Gastrocnemius medialis (tissue), 4 donors: ENCODE measurements at regions not wholly inside any gene's neighbourhood (a gene's known extent, or its start where the extent isn't known, plus 50 kb on each side); places are given as distances from the start of the nearest gene placed in this dataset.
"Not testable (repeated sequence)": the region's sequence is repeated elsewhere in the genome, so short reads cannot be mapped to it uniquely, and the experiment has no call there.

Experiments used
- ATAC-seq, 2 donors: fragments of 150-250 bp; one replicate each; pipeline ENCODE4 v1.9.1; 2016
- DNase-seq, 2 donors: peaks; one replicate each; pipeline ENCODE4 v3.0.0-alpha.2; 2019
- H3K27ac ChIP-seq, 4 donors: fragments of 200-600 bp; sonication (generic); 1 replicate in 1 of 4; 2 replicates in 3 of 4; pipeline ENCODE4 v1.5.1; 2016 to 2018; ENCODE audit warnings: mild to moderate bottlenecking in 2 of 4, moderate library complexity in 1 of 4
- H3K27me3 ChIP-seq, 3 donors: fragments of 200-600 bp; sonication (generic) in 2 of 3; 1 replicate in 1 of 3; 2 replicates in 2 of 3; pipeline versions ENCODE4 v1.5.1 to v1.6.0; 2016 to 2019; ENCODE audit warnings: mild to moderate bottlenecking in 1 of 3, moderate library complexity in 1 of 3
- H3K36me3 ChIP-seq, 2 donors: fragments of 200-600 bp; sonication (generic) in 1 of 2; one replicate each; pipeline ENCODE4 v1.5.1; 2017 to 2018
- H3K4me1 ChIP-seq, 2 donors: fragments of 200-600 bp; sonication (generic) in 1 of 2; one replicate each; pipeline ENCODE4 v1.5.1; 2016 to 2017; ENCODE audit warnings: mild to moderate bottlenecking in 2 of 2
- H3K4me3 ChIP-seq, 4 donors: fragments of 200-600 bp; sonication (generic) in 3 of 4; 1 replicate in 1 of 4; 2 replicates in 3 of 4; pipeline ENCODE4 v1.5.1; 2016 to 2019; ENCODE audit warnings: mild to moderate bottlenecking in 2 of 4
- H3K9me3 ChIP-seq, 3 donors: fragments of 200-600 bp; sonication (generic) in 2 of 3; 1 replicate in 1 of 3; 2 replicates in 2 of 3; pipeline ENCODE4 v1.5.1; 2016 to 2019
- POLR2A ChIP-seq, 2 donors: fragments of 450-650 bp; IDR thresholded peaks; one replicate each; pipeline ENCODE4 v1.6.1; 2017; ENCODE audit warnings: antibody characterized with exemption in 2 of 2, mild to moderate bottlenecking in 2 of 2, moderate library complexity in 2 of 2
- in situ Hi-C, 4 donors: fragments of 200-750 bp; cut with MboI; loops; one replicate each; pipeline versions ENCODE4 v1.15.0 to v1.8.0; 2017; ENCODE audit warnings: low sequenced_read_pairs in 4 of 4
- intact Hi-C: fragments of 100-400 bp; cut with DNase I; formaldehyde crosslinking; loops from one replicate; pipeline ENCODE4 v1.15.1; 2023; ENCODE audit warnings: low total_unique reads
- TF ChIP-seq, protein P1 (sequence below), 5 experiments: fragments of 450-650 bp in 3 of 5; fragments of 200-600 bp in 2 of 5; sonication (generic) in 2 of 5; IDR thresholded peaks in 4 of 5; conservative IDR thresholded peaks in 1 of 5; 1 replicate in 4 of 5; 2 replicates in 1 of 5; pipeline ENCODE4 v1.5.1; 2016 to 2019; ENCODE audit warnings: antibody characterized with exemption in 5 of 5, mild to moderate bottlenecking in 3 of 5, moderate library complexity in 3 of 5

DNA sequence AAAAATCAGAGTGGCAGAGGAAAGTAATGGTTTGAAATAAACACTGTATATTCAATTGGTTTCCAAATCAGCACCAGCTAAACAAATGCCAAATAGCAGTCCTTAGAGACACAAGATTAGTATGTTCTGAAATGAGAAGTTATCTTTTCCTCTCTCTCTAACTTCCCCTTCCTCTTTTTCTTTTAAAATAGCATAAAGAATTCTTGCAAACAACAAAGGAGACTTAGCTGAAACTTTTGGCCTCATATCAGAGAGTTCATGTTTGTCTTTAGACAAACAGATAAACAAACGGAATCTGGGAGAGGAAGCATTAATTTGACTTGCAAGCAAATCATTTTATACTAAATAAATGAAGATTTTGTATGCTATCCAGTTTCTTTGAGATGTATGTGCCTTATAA, 399.0 kb downstream of the GBA3 start:
- no peaks in the 10 kb centered on the region for H3K27me3 ChIP-seq
- no peak for DNase-seq
- no peaks in the 10 kb centered on the region for H3K9me3 ChIP-seq
- no peak for ATAC-seq
- H3K27ac ChIP-seq: no peak overlapping the region
- no peak for TF ChIP-seq POLR2A (IDR thresholded peaks at IDR 0.05)
- TF ChIP-seq, protein P1, sequence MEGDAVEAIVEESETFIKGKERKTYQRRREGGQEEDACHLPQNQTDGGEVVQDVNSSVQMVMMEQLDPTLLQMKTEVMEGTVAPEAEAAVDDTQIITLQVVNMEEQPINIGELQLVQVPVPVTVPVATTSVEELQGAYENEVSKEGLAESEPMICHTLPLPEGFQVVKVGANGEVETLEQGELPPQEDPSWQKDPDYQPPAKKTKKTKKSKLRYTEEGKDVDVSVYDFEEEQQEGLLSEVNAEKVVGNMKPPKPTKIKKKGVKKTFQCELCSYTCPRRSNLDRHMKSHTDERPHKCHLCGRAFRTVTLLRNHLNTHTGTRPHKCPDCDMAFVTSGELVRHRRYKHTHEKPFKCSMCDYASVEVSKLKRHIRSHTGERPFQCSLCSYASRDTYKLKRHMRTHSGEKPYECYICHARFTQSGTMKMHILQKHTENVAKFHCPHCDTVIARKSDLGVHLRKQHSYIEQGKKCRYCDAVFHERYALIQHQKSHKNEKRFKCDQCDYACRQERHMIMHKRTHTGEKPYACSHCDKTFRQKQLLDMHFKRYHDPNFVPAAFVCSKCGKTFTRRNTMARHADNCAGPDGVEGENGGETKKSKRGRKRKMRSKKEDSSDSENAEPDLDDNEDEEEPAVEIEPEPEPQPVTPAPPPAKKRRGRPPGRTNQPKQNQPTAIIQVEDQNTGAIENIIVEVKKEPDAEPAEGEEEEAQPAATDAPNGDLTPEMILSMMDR (IDR thresholded peaks at IDR 0.05 in 4 of 5, conservative IDR thresholded peaks at IDR 0.05 in 1 of 5): no peak
- H3K4me1 ChIP-seq: no peaks in the 10 kb centered on the region
- H3K4me3 ChIP-seq: no peak overlapping the region
- intact Hi-C loops (no loop called here), in situ Hi-C loops (no loop called here)
- H3K36me3 ChIP-seq: no peaks in the 10 kb centered on the region

DNA sequence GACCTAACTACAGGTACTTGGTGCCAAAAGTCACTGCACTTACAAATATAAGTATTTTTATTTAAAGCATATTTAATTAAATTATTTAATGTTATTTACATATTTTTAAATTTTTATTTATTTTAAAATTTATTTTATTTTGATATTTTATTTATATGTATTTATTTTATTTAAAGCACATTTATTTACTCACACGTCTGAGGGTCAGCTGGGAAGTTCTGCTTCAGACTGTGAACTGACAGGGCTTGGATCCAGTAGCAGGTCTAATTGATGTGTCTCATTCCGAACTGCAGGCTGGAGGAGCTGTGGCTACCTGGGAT, 392.5 kb downstream of the GBA3 start:
- H3K36me3 ChIP-seq: no peaks in the 10 kb centered on the region
- H3K4me3 ChIP-seq: no peak overlapping the region
- no peaks in the 10 kb centered on the region for H3K27me3 ChIP-seq
- TF ChIP-seq POLR2A (IDR thresholded peaks at IDR 0.05): no peak
- TF ChIP-seq, protein P1 (IDR thresholded peaks at IDR 0.05 in 4 of 5, conservative IDR thresholded peaks at IDR 0.05 in 1 of 5): no peak
- DNase-seq (no peak), ATAC-seq (no peak)
- H3K27ac ChIP-seq: no peak overlapping the region
- intact Hi-C loops (no loop called here), in situ Hi-C loops (no loop called here)
- H3K4me1 ChIP-seq: no peaks in the 10 kb centered on the region
- no peaks in the 10 kb centered on the region for H3K9me3 ChIP-seq

DNA sequence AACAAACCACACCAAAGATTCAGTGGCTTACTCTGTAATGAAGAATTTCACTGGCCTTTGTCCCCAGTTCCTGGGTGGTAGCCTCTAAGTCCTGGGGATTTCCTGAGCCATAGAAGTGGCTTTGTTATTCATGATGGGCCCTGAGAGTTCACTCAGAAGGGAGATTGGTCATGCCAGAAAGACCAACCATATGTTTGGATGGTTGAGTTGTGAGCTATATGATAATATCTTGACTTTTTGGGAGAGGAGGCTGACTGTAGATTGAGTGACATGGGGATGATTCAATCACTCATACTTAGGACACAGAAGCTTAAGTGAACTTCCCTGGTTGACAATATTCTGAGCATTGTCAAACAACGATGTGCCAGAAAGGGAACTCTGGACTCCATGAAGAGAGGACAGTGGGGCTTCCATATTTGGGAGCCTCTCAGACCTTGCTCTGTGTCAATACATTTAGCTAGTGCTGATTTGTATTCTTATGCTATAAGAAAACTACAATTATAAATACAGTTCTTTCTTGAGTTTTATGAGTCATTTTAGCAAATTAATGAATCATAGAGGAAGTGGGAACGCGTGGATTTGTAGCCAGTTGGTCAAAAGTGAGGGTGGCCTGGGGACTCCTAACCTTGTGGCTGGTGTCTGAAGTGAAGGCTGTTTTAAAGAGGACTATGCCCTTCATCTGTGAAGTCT, 392.0 kb downstream of the GBA3 start:
- Histone ChIP-seq H3K4me1 (no peaks in the 10 kb centered on the region), H3K27me3 (no peaks in the 10 kb centered on the region), H3K4me3 (no peak overlapping the region), H3K36me3 (no peaks in the 10 kb centered on the region), H3K27ac (no peak overlapping the region), H3K9me3 (no peaks in the 10 kb centered on the region)
- DNase-seq (no peak), ATAC-seq (no peak)
- in situ Hi-C loops (no loop called here), intact Hi-C loops (no loop called here)
- TF ChIP-seq, protein P1 (IDR thresholded peaks at IDR 0.05 in 4 of 5, conservative IDR thresholded peaks at IDR 0.05 in 1 of 5): no peak
- TF ChIP-seq POLR2A (IDR thresholded peaks at IDR 0.05): no peak

DNA sequence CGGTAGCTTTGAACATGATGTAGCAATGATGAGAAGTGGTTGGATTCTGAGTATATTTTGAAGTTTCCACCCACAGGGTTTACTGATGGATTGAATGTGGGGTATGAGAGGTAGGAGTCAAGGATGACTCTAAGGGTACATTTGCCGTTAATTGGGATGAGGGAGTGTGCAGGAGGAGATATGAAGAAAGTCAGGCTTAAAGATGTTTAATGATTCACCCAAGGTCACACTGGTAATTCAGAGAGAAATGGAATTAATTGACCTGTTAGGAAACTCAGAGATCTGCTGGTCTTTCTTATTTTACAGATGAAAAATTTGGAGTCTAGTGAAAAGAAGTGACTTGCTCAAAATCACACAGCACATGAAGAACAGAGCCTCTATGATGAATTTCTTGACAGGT, 390.7 kb downstream of the GBA3 start:
- no peaks in the 10 kb centered on the region for H3K9me3 ChIP-seq
- no peak overlapping the region for H3K27ac ChIP-seq
- no peaks in the 10 kb centered on the region for H3K27me3 ChIP-seq
- no peak for ATAC-seq
- H3K4me1 ChIP-seq: no peaks in the 10 kb centered on the region
- TF ChIP-seq, protein P1 (IDR thresholded peaks at IDR 0.05 in 4 of 5, conservative IDR thresholded peaks at IDR 0.05 in 1 of 5): no peak
- no peak for TF ChIP-seq POLR2A (IDR thresholded peaks at IDR 0.05)
- H3K36me3 ChIP-seq: no peaks in the 10 kb centered on the region
- no peak overlapping the region for H3K4me3 ChIP-seq
- no peak for DNase-seq
- intact Hi-C loops (no loop called here), in situ Hi-C loops (no loop called here)

DNA sequence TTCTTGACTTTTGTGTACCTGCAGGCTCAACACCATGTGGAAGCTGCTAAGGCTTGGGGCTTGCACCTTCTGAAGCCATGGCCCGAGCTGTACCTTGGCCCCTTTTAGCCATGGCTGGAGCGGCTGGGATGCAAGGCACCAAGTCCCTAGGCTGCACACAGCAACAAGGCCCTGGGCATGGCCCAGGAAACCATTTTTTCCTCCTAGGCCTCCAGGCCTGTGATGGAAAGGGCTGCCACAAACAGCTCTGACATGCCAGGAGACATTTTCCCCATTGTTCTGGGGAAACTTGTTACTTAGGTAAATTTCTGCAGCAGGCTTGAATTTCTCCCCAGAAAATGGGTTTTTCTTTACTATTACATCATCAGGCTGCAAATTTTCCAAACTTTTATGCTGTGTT, 387.4 kb downstream of the GBA3 start:
- intact Hi-C loops, H3K9me3 ChIP-seq, H3K4me1 ChIP-seq, H3K4me3 ChIP-seq, H3K27me3 ChIP-seq, ATAC-seq, H3K36me3 ChIP-seq, H3K27ac ChIP-seq, DNase-seq, in situ Hi-C loops: not testable (repeated sequence)
